Activated naive CD8-positive, alpha-beta T cell treated with anti-CD3 and anti-CD28 coated beads, Interleukin-2, amount 50 U/mL, for 16 hours (primary cell): ENCODE measurements at regions not wholly inside any gene's neighbourhood (a gene's known extent, or its start where the extent isn't known, plus 50 kb on each side); places are given as distances from the start of the nearest gene placed in this dataset.
A peak's percentile ranks its signal among the peaks of the same experiment; 100 is the strongest.
"Not testable (repeated sequence)": the region's sequence is repeated elsewhere in the genome, so short reads cannot be mapped to it uniquely, and the experiment has no call there.

Experiments used
- DNase-seq: peaks from one replicate; pipeline ENCODE4 v3.0.0-alpha.2; 2020; ENCODE audit warnings: low read depth, low spot score

DNA sequence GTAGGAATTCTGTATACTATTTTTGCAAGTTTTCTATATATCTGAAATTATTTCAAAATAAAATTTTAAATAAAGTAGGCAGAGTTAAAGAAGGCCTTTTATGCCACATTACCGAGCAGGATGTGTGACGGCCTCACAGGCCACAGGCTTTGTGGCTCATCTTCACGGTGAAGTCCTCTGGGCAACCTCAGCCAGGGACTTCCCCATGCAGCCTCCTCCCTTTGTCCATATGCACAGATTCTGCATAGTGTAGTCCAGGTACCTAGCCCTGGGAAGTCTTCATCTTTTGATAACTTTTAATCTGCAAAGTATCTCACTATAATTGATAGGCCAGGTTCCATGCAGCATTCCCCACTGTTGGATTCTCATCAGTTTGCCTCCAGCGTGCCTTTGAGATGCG, 62.8 kb downstream of the ARHGAP11B start:
- DNase-seq, result not testable (repeated sequence)

DNA sequence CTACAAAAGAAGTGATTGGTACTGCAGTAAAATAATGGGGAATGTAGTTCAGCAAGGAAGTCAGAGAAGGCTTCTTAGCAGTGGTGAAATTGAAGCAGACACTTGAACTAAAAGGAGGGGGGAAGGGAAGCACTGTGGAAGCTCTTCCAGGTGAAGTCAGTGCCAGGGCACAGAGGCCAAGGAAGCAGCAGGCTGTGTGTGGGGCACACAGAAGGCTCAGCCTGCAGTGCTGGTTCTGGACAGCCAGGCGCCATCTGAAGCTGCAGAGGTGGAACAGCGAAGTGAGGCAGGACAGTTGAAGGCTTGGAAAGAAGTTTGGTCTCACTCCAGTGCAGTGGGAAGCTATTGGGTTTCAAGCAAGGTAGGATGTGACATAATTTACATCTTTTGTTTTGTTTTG, 64.2 kb downstream of the ARHGAP11B start:
- DNase-seq, result not testable (repeated sequence)

DNA sequence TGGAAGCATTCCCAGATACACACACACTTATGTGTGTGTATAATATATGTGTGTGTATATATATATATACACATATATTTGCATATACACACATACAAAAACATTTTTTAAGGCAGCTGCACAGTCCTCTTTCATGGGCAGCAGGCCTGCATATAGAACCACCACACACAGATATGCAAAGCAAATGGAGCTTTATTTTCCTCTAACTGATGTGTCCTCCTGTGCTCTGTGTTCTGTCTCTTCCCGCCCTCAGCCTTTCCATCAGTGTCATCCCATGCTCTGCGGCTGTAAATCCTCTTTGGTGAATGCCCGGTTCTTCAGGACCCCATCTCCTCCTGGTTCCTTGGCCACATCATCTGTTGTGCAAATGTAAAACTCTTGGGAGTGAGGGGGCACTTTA, 69.9 kb downstream of the ARHGAP11B start:
- DNase-seq, result not testable (repeated sequence)

DNA sequence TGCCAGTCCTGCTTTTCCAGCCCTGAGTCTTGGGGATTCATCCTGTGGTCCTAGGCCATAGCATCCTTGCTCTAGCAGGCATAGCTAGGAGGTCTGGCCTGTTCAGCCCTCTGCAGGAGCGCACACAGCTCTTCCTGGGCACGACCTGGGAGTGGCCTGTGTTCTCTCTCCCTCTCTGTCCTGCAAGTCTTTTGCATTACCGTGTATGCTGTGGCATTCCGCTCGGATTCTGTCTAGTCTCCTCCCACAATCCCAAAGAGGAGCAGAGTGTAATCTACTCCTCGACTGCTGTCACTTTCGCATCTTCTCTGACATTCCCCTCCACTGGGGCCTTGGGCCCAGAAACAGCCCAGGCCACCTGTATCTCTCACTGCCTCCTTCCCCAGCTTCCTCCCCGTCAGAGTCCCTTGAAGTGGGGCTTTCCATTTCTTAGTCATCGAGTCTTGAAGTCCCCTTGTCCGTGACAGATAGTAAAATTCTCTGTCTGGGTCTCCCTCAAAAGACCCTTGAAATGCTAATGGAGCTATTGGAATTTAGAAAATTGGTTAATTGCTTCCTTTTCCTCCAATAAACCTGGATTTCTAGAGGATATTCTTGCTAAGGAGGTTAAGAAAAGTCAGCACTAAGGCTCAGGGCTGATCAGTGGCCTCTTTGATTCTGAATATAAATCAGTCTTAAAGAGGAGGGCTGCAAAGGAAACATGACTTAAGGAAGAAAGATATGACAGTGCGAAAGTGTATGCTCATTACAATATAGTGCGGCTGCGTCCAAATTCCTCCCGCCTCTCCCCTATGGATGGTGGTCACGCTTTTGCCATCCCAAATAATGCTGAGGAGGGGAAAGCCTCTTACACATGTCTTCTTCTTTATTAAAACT, 70.7 kb downstream of the ARHGAP11B start:
- DNase-seq, result not testable (repeated sequence)

DNA sequence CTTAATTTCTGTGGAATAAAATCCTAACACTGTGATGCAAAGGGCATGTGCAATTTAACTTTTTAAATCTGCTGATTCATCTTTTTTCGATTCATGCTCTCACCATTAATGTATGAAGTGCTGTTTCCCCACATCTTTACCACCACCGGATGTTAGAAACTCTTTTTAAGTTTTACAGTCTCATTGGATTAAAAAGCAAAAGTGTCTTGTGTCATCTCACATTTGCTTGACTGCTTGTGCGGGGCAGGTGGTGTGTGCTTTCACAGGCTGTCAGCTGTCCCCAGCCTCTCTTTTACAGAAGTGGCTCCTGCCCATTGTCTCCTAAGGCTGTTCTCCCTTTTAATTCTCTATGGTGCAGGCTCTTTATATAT, 71.4 kb downstream of the ARHGAP11B start:
- DNase-seq, result not testable (repeated sequence)

DNA sequence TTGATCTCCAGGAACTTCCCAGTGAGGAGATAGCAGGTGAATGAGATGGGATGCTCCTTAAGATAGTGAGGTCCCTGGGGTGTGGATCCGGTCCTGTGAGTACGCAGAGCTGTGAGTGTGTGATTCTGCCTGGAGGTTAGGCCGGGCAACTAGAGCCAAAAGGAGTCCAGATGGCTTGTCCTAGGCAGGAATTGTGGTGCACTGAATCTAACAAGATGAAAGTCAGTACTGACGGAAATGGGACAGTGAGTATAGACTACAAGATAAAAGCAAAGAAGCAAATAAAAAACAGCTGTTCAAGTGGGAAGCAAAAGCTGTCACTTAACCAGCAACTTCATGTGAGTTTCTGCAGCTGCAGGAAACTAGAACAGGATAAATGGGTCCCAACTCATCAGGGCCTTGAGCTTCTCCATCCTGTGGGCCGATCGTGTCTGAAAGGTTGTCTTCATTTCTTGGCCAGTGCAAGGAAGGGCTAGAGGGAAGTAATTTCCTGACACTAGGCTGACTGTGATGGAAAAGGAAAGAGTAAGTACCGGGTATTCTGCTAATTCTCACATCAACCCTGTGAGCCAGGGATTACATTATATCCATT, 74.2 kb downstream of the ARHGAP11B start:
- DNase-seq, result not testable (repeated sequence)

DNA sequence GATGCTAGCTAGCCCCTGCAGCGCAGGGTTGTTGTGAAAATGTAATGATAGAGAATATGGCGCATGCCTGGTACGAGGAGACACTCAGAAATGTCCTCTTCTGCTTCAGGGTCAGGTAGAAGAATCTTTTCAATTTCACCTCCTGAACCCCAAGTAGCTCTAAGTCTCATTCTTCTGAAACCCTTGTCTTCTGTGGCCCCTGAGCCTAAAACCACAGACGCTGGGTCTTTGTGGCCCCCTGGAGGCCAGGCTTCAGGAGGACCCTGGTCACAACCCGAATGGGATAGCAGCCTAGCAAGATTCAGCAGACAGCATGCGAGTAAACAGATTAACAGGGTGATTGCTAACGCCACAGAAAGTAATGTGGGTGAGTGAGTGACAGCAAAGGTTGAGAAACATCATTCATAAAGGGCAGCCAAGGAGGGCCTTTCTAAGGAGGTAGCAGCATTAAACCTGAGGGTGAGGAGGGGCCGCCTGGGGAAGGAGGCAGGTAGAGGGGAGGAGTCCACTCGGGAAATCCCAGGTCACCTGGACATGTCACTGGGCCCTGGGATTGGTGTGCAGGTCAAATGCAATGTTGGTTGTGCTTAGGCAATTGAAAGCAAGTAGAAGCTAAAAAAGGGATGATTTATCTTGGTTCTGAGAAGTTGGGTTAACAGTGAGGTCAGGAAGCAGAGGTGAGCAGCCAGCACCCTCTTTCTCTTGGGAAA, 82.2 kb downstream of the ARHGAP11B start:
- DNase-seq, result not testable (repeated sequence)

DNA sequence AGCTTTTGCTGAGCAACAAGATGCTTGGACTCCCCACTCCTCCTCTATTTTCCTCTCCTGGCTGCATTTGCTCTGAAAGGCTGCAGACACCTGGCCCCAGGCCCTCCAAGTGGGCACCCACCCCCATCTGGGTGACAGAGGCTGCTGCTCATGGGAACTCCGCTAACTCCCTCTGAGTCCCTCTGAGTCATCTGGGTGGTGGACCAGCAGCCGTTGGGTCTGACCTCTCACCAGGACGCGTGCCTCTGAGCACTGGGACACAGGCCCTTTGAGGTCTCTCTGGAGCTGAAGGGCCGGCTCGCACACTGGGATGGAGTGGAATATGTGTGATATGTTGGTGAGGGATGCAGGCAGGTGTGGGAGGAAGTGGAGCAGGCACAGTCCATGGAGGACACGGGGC, 82.9 kb downstream of the ARHGAP11B start:
- not testable (repeated sequence) for DNase-seq

DNA sequence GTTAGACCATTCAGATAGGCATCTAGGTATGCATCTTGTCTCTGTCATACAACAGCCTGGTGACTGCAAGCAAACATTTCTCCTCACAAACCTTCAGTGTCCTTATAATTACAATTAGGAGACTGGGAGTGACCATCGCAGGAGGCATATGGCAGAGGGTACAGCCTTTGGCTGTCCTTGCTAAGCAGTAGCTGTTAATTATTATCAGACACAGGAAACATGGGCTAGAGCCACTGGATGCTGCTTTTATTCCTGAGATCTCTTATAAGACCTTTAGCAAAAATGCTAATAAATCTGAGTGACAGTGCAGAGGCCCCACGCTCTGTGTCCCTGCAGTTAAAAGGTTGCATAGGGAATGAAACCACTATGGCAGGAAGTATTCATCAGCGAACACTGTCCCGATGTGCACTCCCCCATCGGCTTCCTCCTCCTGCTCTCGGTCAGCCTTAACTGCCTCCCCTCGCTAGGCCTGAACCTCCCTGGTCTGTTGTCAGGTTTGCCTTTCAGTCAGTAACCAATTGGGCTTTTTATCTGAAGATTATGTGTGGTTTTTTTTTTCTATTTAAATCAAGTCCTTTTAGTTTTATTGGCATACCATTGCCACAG, 92.2 kb downstream of the ARHGAP11B start:
- not testable (repeated sequence) for DNase-seq

DNA sequence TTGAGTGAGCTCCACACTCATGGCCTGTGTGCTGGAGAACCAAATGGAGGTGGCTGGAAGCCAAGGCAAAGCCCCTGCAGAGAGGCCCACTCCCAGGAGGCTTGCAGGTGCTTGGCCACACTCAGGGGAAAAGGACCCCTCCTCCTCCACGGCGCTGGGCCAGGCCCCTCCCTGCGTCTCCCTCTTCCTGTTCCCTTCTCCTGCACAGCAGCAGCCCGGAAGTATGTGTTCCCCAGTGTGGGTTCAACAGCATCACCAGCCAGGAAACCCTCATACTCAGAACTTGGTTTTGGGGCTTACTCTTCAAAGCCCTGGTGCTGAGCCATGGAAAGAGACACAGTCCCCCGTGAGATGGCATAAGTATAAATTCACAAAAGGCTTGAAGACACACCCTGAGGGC, 93.4 kb downstream of the ARHGAP11B start:
- not testable (repeated sequence) for DNase-seq

DNA sequence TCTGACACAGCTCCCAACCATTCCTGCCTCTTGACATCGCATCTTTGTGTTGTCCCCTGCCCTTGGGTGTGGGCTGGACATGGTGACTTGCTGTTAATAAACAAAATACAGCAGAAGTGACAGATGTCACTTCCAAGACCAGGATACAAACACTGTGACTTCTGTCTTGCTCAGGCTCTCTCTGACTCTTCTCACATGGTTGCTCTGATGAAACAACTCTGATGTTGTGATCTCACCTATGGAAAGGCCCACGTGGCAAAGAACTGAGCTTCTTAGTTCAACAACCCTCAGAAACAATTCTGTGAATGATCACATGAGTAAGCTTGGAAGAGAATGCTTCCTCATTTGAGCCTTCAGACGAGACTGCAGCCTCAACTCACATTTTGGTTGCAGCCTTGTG, 94.9 kb downstream of the ARHGAP11B start:
- not testable (repeated sequence) for DNase-seq

DNA sequence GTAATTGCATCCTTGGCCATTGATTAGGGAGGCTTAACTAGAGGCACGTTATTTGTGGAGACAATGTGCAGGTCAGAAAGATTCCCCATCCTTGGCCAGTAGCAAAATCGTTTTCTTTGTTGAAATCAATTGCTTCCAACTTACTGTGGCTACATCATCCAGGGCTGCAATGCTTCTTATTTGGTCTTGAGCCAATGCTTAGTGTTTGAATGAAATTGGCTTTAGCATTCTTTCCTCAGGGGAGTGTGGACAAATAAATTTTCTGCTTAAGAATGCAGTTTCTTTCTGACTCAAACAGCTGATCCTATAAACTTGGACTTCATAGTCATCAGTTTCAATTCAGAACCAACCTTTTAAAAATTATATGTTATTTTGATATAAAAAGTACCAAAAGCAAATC, 95.6 kb downstream of the ARHGAP11B start:
- DNase-seq, result not testable (repeated sequence)

DNA sequence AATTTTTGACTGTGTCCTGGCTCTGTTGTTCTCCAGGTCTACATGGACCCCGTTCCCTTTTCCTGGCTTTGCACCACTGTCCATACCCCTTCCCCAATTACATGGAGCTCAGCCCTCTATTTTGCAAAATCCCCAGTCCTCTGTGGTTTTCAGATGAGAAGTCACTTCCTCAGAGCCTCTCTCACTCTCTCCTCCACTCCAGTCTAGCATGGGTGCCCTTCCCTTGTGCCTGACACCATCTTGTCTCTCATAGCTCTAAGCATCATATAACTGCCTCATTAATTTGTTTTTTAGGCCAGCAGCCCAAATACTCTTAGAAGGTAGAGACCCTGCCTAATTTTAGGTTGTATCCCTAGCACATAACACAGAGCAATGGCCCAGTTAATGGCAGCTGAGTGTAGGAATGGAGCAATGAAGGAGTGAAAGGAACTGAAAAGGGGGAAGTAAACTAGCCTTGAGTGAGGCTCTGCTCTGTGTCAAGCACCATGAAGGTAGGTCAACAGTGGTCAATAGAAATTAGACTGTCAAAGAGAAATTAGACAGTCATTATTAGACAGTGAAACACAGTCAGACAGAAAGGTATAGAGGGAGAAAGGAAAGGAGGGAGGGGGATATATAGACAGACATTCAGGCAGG, 97.7 kb downstream of the ARHGAP11B start:
- not testable (repeated sequence) for DNase-seq

DNA sequence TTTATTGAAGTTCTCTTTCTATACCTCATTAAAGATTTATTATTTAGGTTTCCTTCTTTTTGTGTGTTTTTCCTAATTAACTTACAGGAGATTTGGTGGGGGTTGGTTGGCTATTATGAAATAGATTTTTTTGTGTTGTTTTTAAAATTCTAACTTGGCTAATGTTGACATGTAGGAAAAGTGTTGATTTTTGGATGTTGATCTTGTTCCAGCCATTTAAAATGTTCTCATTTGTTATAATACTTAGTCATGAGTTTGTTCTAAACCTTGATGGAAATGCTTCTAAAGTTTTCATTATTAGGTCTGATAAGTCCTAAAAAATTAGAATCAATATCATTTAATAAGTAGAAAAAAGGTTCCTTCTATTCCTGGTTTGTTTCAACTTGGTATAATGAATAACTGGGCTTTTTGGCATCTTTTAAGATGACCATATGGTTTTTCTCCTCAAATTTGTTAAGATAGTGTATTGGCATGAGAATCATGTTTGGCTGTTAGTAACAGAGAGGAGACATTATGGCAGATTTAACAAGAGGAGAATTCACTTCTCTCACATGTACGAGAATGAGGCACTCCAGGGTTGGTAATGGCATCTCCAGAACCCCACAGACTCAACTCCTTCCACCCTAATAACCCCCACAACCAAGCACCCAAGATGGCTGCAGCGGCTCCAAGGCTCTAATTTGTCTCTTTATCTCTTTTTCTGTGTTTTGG, 104.1 kb downstream of the ARHGAP11B start:
- DNase-seq, result not testable (repeated sequence)

DNA sequence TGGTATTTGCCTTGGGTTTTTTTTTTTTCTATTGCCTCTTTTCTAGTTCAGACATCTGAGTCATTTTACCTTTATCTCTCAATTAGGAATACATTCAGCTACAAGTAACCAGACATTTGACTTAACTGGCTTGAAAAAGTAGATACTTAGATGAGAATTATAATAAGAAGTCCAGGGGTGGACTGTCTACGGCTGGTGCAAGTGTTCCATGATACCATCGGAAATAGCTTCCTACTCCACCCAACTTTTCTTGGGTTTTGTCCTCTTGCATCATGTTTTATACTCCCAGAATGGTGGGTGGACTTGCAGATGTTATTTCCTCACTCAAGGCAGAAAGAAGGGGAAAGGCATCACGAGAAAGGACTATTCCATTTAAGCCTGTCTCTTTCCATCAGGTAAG, 104.7 kb downstream of the ARHGAP11B start:
- DNase-seq, result not testable (repeated sequence)

DNA sequence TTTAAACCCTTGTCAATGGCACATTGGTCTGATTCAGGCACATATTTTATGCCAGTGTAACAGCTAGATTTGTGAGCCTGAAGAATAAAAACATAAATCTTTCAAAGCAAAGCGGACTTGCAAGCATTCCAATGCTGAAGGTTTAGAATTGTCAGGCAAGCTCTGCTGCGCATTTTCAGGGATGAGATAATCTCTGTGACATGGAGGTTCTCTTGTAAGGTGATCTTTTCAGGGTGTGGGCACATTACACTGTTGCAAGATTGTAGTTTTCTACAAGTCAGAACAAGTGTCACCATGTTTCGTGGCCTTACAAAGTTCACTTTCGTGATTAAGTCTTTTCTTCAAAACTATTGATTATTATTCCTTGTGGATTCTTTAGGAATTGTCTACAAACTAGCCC, 106.2 kb downstream of the ARHGAP11B start:
- not testable (repeated sequence) for DNase-seq

DNA sequence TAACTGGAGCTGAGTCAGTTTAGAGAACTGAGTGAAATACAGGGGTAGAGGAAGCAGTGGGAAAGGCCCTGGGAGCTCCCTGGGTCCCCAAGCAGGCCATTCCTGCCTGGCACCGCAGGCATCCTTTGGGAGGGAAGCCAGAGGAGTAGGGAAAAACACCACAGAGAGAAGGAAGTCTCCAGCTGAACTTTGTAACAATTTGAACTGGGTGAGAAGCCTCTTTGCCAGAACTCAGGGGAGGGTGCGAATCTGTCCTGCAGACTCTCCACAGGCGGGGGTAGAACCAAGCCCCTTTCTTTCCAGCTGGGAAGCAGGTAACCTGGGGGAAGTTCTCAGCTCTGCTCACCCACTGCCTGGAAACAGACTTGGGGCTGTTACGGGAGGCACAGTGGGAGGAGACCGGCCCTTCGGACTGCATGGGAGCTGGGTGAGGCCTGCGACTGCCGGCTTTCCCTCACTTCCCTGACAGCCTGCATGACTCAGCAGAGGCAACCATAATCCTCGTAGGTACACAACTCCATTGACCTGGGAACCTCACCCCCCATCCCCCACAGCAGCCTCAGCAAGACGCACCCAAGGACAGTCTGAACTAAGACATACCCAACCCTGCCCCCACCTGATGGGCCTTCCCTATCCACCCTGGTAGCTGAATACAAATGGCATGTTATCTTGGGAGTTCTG, 110.1 kb downstream of the ARHGAP11B start:
- DNase-seq, result not testable (repeated sequence)

DNA sequence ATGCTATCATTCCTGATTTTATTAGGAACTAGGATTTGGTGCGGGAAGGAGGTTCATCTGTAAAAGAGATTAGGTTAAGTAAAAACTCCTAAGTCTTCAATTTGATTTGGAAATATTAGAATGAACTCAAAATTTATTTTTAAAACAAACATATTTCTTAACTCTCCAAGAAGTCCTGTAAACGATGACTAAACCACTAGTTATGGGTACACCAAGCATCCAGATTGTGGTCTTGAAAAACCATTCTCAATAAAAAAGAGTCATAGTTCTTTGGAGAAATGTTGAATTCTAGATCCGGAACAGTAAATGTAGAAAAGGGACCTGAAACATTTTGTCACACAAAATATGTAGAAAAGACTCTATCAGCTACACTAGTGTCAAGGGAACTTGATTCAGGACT, 116.9 kb downstream of the ARHGAP11B start:
- not testable (repeated sequence) for DNase-seq

DNA sequence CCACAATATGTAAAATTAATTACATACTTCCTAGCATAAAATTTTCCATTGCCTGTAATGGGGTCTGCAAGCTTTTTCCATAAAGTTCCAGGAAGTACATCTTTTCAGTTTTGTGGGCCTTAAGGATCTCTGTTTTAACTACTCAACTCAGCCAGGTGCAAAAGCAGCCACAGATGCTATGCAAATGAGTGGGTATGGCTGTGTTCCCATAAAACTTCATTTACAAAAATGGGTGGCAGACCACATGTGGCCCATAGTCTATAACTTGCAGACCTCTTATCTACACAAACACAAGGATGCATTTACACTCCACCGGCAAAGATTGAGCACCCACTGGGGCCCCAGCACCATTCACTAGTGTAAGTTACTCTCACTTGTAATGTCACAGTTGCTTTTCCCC, 123.1 kb downstream of the ARHGAP11B start:
- not testable (repeated sequence) for DNase-seq

DNA sequence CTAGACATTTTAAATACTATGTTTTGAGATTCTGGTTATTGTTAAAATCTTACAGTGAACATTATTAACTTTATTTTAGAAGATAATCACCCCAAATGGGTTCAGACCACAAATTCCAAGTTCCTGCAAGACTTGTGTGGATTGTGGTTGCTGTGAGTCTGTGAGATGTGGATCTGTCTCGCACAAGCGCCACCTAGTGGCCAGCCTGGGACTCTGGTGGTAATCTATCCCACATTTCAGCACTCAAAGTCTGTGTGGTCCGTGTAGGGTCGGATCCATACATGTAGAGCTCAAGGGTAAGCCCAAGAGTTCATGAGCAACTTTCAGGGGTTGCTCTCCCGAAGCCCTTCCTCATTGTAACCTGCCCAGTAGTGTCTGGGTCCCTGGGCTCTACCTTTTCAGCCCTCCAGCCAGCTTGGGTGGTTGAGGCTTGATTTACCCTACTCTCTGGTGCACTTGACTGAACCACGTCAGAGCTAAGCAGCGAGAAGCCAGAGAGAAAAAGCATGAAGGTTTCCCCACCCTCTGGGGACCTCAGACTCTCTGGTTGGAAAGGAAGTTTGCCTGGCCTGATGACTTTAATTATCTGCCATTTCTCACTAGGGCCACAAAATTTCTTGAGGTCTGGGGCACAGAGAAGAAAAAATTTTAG, 129.2 kb downstream of the ARHGAP11B start:
- DNase-seq, result peak; percentile 44
